Chondrocyte (in vitro differentiated cells): ENCODE measurements at regions not wholly inside any gene's neighbourhood (a gene's known extent, or its start where the extent isn't known, plus 50 kb on each side); places are given as distances from the start of the nearest gene placed in this dataset.

Experiments used
- DNase-seq: peaks from one replicate; pipeline ENCODE4 v3.0.0; 2021; ENCODE audit warnings: mixed read lengths, low spot score
- H3K27ac Mint-ChIP-seq: one replicate; pipeline ENCODE4 v1.8.0; 2021; ENCODE audit warnings: mild to moderate bottlenecking, moderate library complexity, mixed read lengths; ENCODE audit not compliant: unreplicated experiment
- H3K27me3 Mint-ChIP-seq: 2 replicates; pipeline ENCODE4 v1.8.0; 2021; ENCODE audit warnings: low read depth, mixed read lengths
- H3K36me3 Mint-ChIP-seq: 2 replicates; pipeline ENCODE4 v1.8.0; 2021; ENCODE audit warnings: low read depth, mixed read lengths
- H3K4me1 Mint-ChIP-seq: 2 replicates; pipeline ENCODE4 v1.8.0; 2021; ENCODE audit warnings: low read depth, mild to moderate bottlenecking, mixed read lengths
- H3K4me3 Mint-ChIP-seq: one replicate; pipeline ENCODE4 v1.8.0; 2021; ENCODE audit warnings: mild to moderate bottlenecking, moderate library complexity, mixed read lengths; ENCODE audit not compliant: unreplicated experiment
- H3K9me3 Mint-ChIP-seq: 2 replicates; pipeline ENCODE4 v1.8.0; 2021; ENCODE audit warnings: low read depth, mixed read lengths
- CTCF ChIP-seq: fragments of 200-600 bp; sonication (generic); IDR thresholded peaks from 2 replicates; pipeline ENCODE4 v1.5.0; 2021; ENCODE audit warnings: antibody characterized with exemption, mild to moderate bottlenecking, moderate library complexity

- H3K4me1 Mint-ChIP-seq, result no peaks in the 10 kb centered on the region
- H3K27me3 Mint-ChIP-seq, result peaks cover 27% of the 10 kb centered on the region
- peaks cover 3% of the 10 kb centered on the region for H3K36me3 Mint-ChIP-seq
- H3K4me3 Mint-ChIP-seq, result no peak overlapping the region
- no peak for DNase-seq
- no peak overlapping the region for H3K27ac Mint-ChIP-seq
- H3K9me3 Mint-ChIP-seq, result peaks cover 6% of the 10 kb centered on the region
- no peak for TF ChIP-seq CTCF
Observed at GRCh38 chr5:174436750-174437149, 287.6 kb upstream of the MSX2 start.

- Mint-ChIP-seq H3K36me3 (peaks cover 3% of the 10 kb centered on the region), H3K27me3 (peaks cover 20% of the 10 kb centered on the region), H3K4me1 (no peaks in the 10 kb centered on the region), H3K4me3 (no peak overlapping the region), H3K27ac (no peak overlapping the region), H3K9me3 (peaks cover 10% of the 10 kb centered on the region)
- TF ChIP-seq CTCF, result no peak
- DNase-seq, result no peak
Observed at GRCh38 chr5:174444479-174445188, 279.7 kb upstream of the MSX2 start.

- H3K9me3 Mint-ChIP-seq, result peaks cover 19% of the 10 kb centered on the region
- no peak for DNase-seq
- no peaks in the 10 kb centered on the region for H3K4me1 Mint-ChIP-seq
- TF ChIP-seq CTCF, result no peak
- H3K36me3 Mint-ChIP-seq, result no peaks in the 10 kb centered on the region
- H3K27me3 Mint-ChIP-seq, result peaks cover 12% of the 10 kb centered on the region
- H3K27ac Mint-ChIP-seq, result no peak overlapping the region
- H3K4me3 Mint-ChIP-seq, result no peak overlapping the region
Observed at GRCh38 chr5:174446446-174446845, 277.9 kb upstream of the MSX2 start.

- H3K4me3 Mint-ChIP-seq, result no peak overlapping the region
- H3K27ac Mint-ChIP-seq, result no peak overlapping the region
- no peak for TF ChIP-seq CTCF
- no peaks in the 10 kb centered on the region for H3K4me1 Mint-ChIP-seq
- H3K9me3 Mint-ChIP-seq, result peaks cover 17% of the 10 kb centered on the region
- H3K27me3 Mint-ChIP-seq, result peaks cover 12% of the 10 kb centered on the region
- DNase-seq, result no peak
- no peaks in the 10 kb centered on the region for H3K36me3 Mint-ChIP-seq
Observed at GRCh38 chr5:174446988-174447387, 277.4 kb upstream of the MSX2 start.

- Mint-ChIP-seq H3K36me3 (no peaks in the 10 kb centered on the region), H3K27me3 (peaks cover 8% of the 10 kb centered on the region), H3K4me3 (no peak overlapping the region), H3K9me3 (peaks cover 8% of the 10 kb centered on the region), H3K4me1 (no peaks in the 10 kb centered on the region), H3K27ac (no peak overlapping the region)
- no peak for DNase-seq
- no peak for TF ChIP-seq CTCF
Observed at GRCh38 chr5:174448041-174448440, 276.3 kb upstream of the MSX2 start.
